OCI-LY3 (cell line): ENCODE measurements at regions not wholly inside any gene's neighbourhood (a gene's known extent, or its start where the extent isn't known, plus 50 kb on each side); places are given as distances from the start of the nearest gene placed in this dataset.

Experiments used
- H2AFZ ChIP-seq: fragments of 200-600, 300-600 bp; shearing (Covaris generic); 2 replicates; pipeline ENCODE4 v1.6.0; 2014; ENCODE audit warnings: antibody characterized with exemption, low read depth, low read length
- H3K27ac ChIP-seq: fragments of 200-600, 300-600 bp; sonication (generic); 2 replicates; pipeline ENCODE4 v1.5.1; 2014; ENCODE audit warnings: mild to moderate bottlenecking, low read length, moderate library complexity, mixed read lengths
- H3K27me3 ChIP-seq: fragments of 200-600, 300-600 bp; sonication (generic); 2 replicates; pipeline ENCODE4 v1.6.1; 2014; ENCODE audit warnings: low read depth, low read length, mixed read lengths
- H3K36me3 ChIP-seq: fragments of 200-600, 300-600 bp; sonication (generic); replicated peaks from 2 replicates; pipeline ENCODE3; 2014; ENCODE audit warnings: low read depth, low read length, mixed read lengths
- H3K4me1 ChIP-seq: fragments of 300-600, 200-600 bp; sonication (generic); 2 replicates; pipeline ENCODE4 v1.6.1; 2014; ENCODE audit warnings: low read length, mixed read lengths
- H3K4me2 ChIP-seq: fragments of 200-600, 300-600 bp; sonication (generic); 2 replicates; pipeline ENCODE4 v1.6.1; 2014; ENCODE audit warnings: low read length, mixed read lengths
- H3K4me3 ChIP-seq: fragments of 300-600, 200-600 bp; sonication (generic); 2 replicates; pipeline ENCODE4 v1.5.1; 2014; ENCODE audit warnings: antibody characterized with exemption, mild to moderate bottlenecking, low read length, moderate library complexity
- H3K79me2 ChIP-seq: fragments of 300-600, 200-600 bp; shearing (Covaris generic); 2 replicates; pipeline ENCODE4 v1.6.1; 2014; ENCODE audit warnings: mild to moderate bottlenecking, low read length, mixed read lengths
- H3K9ac ChIP-seq: fragments of 300-600, 200-600 bp; shearing (Covaris generic); 2 replicates; pipeline ENCODE4 v1.6.0; 2014; ENCODE audit warnings: mild to moderate bottlenecking, low read length, moderate library complexity
- H3K9me3 ChIP-seq: fragments of 200-600, 300-600 bp; shearing (Covaris generic); 2 replicates; pipeline ENCODE4 v1.6.1; 2014; ENCODE audit warnings: low read length, mixed read lengths; ENCODE audit not compliant: insufficient read depth
- H4K20me1 ChIP-seq: fragments of 200-600, 300-600 bp; sonication (generic); 2 replicates; pipeline ENCODE4 v1.6.1; 2016; ENCODE audit warnings: low read length, mixed read lengths; ENCODE audit not compliant: insufficient read depth
- CTCF ChIP-seq: fragments of 200-600, 300-600 bp; sonication (generic); IDR thresholded peaks from 2 replicates; pipeline ENCODE4 v1.5.1; 2014; ENCODE audit warnings: antibody characterized with exemption, low read length, low read depth
- EZH2phosphoT487 ChIP-seq: fragments of 200-600 bp; shearing (Covaris generic); IDR thresholded peaks from 2 replicates; pipeline ENCODE4 v1.6.1; 2018; ENCODE audit warnings: antibody characterized with exemption, mixed run types, low read depth

GRCh38 chr3:70519913-70520659 lies 207.6 kb upstream of the MDFIC2 start:
- H3K36me3 ChIP-seq, result no peaks in the 10 kb centered on the region
- no peak overlapping the region for H3K4me3 ChIP-seq
- H3K4me2 ChIP-seq, result no peak overlapping the region
- no peaks in the 10 kb centered on the region for H3K79me2 ChIP-seq
- H2AFZ ChIP-seq, result no peak overlapping the region
- TF ChIP-seq EZH2phosphoT487 (no peak), CTCF (no peak)
- H3K9me3 ChIP-seq, result no peaks in the 10 kb centered on the region
- H3K4me1 ChIP-seq, result no peaks in the 10 kb centered on the region
- no peak overlapping the region for H3K9ac ChIP-seq
- no peak overlapping the region for H3K27ac ChIP-seq
- H3K27me3 ChIP-seq, result peaks cover 20% of the 10 kb centered on the region
- H4K20me1 ChIP-seq, result no peaks in the 10 kb centered on the region

GRCh38 chr3:70519026-70519425 lies 206.6 kb upstream of the MDFIC2 start:
- Histone ChIP-seq H3K9ac (no peak overlapping the region), H3K79me2 (no peaks in the 10 kb centered on the region), H3K9me3 (no peaks in the 10 kb centered on the region), H3K27me3 (peaks cover 26% of the 10 kb centered on the region), H3K27ac (no peak overlapping the region), H3K4me3 (no peak overlapping the region), H2AFZ (no peak overlapping the region), H3K36me3 (no peaks in the 10 kb centered on the region), H3K4me1 (no peaks in the 10 kb centered on the region), H4K20me1 (no peaks in the 10 kb centered on the region), H3K4me2 (no peak overlapping the region)
- TF ChIP-seq EZH2phosphoT487 (no peak), CTCF (no peak)

- peaks cover 31% of the 10 kb centered on the region for H3K27me3 ChIP-seq
- no peak overlapping the region for H3K9ac ChIP-seq
- no peak overlapping the region for H3K4me3 ChIP-seq
- H3K36me3 ChIP-seq, result no peaks in the 10 kb centered on the region
- no peak overlapping the region for H3K4me2 ChIP-seq
- no peaks in the 10 kb centered on the region for H3K79me2 ChIP-seq
- H3K9me3 ChIP-seq, result no peaks in the 10 kb centered on the region
- no peak overlapping the region for H3K27ac ChIP-seq
- TF ChIP-seq EZH2phosphoT487, result no peak
- TF ChIP-seq CTCF, result no peak
- H4K20me1 ChIP-seq, result no peaks in the 10 kb centered on the region
- H2AFZ ChIP-seq, result no peak overlapping the region
- H3K4me1 ChIP-seq, result no peaks in the 10 kb centered on the region
These were observed 205.9 kb upstream of the MDFIC2 start for GRCh38 chr3:70518356-70518755.

GRCh38 chr3:70517124-70517890 lies 204.9 kb upstream of the MDFIC2 start:
- Histone ChIP-seq H3K36me3 (no peaks in the 10 kb centered on the region), H3K4me1 (no peaks in the 10 kb centered on the region), H3K4me3 (no peak overlapping the region), H3K9me3 (no peaks in the 10 kb centered on the region), H3K9ac (no peak overlapping the region), H3K79me2 (no peaks in the 10 kb centered on the region), H4K20me1 (no peaks in the 10 kb centered on the region), H3K27me3 (peaks cover 41% of the 10 kb centered on the region), H2AFZ (no peak overlapping the region), H3K27ac (no peak overlapping the region), H3K4me2 (no peak overlapping the region)
- TF ChIP-seq EZH2phosphoT487, result no peak
- TF ChIP-seq CTCF, result no peak
